Iris pigment epithelial cell (primary cell): ENCODE measurements at regions not wholly inside any gene's neighbourhood (a gene's known extent, or its start where the extent isn't known, plus 50 kb on each side); places are given as distances from the start of the nearest gene placed in this dataset.

Experiments used
- DNase-seq: peaks from one replicate; pipeline ENCODE4 v3.0.0-alpha.2; 2011; ENCODE audit warnings: low read depth

DNA sequence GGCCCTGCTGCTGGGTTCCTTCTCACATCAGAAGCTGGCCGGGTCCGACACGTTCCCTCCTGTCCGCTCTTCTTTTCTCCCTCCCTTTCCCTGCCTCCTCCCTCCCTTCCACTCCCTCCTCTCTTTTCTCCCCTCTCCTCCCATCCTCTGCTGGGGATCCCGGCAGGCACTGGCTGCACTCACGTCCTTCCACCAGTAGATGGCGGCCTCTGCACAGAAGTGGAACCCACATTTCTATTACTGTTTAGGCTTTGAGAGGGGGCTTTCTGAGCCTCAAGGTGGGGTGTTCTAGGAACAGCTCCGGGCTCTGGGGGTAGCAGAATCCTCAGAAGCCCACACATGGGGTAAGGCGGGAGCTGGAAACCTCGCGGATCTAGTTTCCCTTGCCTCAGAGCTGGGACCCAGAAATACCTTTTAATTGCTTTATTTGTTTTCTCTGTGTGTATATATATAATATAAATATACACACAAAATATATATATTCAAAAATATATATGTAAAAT is 294.2 kb downstream of the ZNF536 start:
- peak; percentile 21 for DNase-seq

DNA sequence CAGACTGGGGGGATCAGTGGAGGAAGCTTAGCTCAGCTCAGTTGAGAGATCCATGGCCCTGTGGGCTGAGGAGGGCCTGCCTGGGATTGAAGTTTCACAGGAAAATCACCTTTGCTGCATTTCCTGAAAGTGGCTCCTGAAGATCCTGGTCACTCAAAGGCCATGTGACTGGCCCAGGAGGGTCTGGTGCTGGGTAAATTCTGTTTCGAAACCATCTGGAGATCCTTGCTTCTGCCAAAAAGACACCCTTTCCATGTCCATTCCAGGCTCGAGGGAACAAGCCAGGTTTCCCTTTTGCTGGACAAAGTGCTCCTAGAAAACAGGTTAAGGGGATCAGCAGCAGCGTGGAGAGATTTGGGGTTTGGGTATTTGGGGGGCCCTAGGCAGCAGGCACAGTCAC is 293.3 kb downstream of the ZNF536 start:
- DNase-seq: no peak

DNA sequence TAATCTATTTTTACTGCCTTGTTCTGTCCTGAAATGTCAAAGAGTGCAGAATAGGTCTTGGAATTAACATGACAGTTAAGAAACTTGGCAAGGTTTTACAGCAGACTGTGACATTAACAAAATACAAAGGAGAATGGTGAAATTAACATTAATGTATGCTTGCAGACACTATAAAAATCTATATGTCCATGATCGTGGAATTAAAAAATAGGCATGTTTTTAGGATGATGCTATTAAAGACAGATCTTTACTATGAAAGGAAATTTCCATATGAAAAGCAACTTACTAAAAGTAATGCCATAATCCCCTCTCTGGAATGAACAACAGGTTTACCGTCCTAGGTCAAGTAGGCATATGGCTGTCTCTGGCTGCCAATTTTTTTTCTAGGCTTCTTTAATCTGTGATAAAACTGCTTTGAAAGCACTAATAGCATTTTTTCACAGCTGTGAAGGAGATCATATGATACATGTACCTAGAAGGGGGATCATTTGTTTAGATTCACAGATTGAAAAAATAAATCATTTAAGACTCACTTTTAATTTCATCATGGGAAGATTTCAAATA is 291.5 kb downstream of the ZNF536 start:
- no peak for DNase-seq

DNA sequence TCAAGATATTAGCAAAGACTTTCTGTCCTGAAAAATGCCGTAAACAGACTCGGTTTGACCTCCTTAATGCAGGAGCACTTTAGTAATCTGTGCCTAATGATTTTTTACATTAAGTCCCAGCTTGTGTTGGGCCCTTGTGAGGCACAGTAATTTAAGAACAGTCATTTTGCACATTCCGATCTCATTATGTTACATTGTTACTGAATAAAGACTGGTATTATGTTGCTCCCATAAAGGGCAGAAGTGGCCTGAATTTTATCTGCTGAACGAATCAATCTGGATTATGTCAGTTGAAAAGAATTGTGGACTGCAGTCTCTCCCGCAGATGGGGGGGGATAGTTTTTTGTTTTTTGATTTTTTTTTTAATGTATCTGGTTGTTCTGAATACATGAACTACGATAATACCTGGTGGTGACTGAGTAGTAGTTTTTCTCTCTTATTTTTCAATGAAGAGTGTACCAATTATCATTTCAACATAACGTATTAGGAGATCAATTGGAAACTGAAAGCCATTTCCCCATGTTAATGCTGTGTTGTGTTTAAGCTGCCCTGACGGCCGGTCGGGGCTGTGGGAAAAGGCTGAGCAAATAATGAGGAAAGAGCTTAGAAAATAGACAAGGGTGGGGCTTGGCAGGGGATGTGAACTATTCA is 290.2 kb downstream of the ZNF536 start:
- peak; percentile 10 for DNase-seq

DNA sequence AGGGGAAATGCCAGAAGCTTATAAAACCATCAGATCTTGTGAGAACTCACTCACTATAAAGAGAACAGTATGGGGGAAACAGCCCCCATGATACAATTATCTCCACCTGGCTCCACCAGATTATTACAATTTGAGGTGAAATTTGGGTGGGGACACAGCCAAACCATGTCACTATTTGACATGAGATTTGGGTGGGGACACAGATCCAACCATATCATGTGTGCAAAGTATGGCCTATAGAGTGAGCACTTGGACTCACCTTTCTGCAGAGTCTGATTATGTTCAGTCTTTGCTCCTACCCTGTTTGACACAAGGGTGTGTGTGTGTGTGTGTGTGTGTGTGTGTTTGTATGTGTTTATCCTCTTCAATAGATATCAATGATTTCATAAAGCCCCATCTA is 287.5 kb downstream of the ZNF536 start:
- no peak for DNase-seq

DNA sequence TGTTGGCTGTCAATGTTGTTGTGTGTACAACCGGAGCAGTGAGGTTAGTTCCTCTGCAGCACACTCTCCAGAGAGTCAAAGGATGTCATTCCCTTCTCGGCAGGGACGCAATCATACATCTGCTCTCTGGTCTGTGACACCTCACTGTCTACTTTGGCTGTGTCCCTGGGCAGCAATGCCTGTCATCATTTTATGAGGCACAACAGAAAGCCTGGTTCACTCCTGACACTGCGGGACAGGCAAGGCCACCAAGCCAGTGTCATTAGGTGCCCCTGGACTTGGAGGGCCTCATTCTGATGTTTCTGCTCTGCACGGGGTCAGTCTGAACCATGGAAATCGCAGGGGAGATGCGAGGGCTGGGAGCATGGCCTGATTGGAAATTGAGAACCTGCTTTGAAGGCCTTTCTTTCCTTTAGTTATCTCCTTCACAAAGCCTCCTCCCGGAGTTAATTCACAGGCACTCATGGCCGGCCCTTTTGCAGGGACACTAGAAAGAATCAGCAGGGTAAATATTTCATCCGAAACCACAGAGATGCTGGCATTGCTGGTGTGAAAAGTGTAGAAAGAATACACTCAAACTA is 284.4 kb downstream of the ZNF536 start:
- DNase-seq: no peak

DNA sequence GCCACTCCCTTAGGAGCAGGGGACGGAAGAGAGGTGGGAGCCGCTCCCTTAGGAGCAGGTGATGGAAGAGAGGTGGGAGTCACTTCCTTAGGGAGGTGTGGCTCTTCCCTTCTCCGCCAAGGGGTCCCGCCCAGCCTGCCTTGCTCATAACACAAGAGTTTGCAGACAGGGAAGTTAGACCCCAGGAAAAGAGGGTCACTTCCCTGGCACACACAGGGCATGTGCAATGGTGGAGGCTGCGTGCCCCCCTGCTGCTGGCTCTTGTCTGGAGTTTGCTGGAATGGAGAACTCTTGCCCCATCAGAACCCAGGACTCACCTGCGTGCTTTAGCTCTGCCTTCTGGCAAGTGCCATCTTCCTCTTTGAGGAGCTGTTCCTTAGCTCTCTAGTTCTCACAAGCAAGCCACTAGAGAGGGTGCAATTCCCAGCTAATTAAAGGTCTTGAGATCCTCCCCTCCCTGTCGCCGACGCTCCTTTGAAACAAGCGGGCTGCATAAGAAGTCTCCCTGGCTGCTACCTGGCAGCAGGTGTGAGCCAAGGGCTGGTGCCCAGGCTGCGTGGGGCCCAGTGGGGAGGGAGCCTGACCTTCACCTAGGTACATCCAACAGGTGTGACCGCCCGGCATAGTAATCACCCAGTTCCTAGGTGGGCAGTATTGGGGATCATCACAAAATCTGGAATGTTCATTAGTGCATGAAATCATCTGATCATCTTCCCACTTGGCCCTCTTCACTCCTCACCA is 281.6 kb downstream of the ZNF536 start:
- DNase-seq: no peak

DNA sequence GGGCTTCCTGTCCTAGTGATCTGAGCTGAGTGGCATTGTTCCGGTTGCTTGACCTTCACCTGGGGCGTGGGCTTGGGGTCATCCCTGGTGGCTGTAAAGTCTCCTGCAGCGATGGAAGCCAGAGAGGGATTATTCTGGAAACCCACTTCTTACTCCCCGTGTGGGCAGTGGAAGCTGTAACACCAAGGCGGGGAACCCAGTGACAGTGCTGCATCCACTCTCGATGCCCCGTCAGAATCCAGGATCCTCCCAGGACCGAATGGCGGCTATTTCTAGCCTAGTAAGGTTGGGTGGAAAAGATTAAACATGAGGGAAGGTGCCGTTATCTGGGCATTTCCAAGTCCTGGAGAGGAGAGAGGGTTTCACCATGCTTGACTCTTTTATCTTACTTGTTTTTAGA is 280.6 kb downstream of the ZNF536 start:
- no peak for DNase-seq

DNA sequence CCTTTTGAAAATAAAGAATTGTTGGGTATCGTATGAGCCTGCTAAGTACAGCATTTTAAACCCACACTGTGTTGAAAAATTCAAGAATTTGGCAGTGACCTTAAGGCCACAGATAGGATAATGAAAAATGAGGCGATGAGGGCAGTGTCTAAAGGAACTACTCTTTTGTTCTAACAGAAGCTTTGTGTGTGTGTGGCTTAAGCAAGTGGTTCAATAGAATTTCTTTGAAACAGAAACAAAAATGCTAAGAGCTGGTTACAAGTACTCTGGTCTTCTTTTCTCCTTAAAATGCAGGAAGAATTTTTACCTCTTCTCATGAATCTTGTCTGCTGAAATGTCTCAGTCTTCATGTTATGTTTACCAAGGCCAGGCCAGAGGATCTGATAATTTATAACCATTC is 279.5 kb downstream of the ZNF536 start:
- DNase-seq: no peak

DNA sequence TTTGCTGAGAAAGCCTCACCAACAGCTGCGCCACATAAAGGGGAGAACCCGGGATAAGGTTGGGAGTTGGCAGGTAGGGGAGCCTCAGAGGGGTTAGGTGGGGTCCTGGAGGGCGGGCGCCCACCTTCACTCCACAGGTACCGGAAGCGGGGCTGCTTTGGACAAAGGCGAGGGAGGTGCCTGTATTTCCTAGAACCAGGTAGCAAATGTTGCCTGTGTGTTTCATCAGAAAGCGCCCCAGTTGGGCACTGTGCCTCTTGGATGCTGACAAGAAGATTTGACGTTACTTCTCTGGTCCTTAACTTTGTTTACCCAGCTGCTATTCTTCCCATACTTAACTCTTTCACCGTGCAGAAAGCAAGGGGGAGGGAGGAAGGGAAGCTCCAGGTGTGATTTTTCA is 278.9 kb downstream of the ZNF536 start:
- no peak for DNase-seq

DNA sequence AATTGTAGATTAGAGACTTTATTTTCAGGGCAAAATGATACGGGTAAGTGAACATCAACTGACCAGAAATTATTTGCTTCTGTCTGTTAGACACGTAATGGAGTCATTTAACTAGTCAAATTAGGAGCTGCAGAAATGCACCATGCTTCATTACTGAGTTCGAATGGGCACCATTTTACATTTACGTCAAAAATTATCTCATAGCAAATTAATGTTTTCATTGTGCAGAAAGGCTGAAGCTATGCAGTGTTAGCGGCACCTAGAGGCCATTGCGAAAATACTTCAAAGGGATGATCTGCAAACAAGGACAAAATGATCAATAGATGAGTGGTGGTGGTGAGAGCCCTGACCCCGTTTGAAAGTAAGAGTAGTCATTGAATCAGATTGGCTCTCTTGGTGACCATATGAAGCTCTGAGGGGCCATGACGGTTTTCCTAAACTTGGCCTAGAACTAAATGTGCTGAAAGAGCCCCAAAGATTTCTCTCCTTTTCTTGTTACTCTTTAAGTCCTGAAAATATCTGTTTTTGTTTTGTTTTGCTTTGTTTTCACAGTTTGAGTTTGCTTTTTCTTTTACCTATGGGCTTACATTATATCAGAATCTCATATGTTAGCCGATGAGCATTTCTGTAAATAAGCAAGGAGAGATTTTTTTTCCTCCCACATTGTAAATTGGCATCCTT is 277.9 kb downstream of the ZNF536 start:
- DNase-seq: peak; percentile 55

DNA sequence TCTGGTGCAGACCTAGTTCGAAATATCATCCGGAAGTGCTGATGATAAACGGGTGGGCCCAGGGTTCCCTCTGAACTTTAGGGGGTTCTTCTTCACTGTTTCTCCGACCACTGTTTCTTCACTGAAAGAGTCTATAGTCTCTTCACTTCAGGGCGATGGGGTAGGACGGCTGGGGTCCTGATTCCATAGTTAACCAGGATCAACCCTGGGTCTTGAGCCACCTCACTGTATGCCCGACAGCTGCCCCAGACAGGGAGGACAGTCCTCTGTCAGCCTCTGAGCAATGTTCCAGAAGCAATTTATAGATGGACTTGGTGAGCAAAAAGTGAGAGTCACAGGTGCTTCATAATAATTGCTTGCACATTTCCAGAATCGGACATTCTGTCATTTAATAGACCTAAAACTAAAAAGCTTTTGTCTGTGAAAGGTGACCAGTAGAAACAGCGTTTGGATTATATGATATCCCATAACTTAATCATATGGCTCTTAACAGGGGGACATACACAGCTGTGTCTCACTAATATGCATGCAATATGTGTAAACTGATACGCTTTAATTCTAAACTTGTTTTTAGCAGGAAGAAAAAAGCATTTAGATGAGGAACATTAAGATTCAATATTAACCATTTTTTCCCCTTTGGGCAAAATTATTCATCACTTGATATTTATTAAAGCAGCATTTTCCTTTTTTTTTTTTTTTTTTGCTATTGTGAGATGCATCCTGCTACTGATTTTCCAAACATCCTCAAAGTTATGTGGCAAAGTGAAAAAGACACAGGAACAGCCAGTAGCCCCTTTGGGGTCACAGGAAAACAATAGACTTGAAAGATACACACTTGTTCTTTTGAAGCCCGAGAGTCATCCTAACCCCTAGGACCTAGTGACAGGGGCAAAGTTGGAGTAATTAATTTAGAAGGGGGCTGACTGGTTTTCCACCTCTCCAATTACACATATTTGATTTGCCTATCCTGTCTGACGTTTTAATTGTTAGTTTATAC is 277.0 kb downstream of the ZNF536 start:
- DNase-seq: no peak

DNA sequence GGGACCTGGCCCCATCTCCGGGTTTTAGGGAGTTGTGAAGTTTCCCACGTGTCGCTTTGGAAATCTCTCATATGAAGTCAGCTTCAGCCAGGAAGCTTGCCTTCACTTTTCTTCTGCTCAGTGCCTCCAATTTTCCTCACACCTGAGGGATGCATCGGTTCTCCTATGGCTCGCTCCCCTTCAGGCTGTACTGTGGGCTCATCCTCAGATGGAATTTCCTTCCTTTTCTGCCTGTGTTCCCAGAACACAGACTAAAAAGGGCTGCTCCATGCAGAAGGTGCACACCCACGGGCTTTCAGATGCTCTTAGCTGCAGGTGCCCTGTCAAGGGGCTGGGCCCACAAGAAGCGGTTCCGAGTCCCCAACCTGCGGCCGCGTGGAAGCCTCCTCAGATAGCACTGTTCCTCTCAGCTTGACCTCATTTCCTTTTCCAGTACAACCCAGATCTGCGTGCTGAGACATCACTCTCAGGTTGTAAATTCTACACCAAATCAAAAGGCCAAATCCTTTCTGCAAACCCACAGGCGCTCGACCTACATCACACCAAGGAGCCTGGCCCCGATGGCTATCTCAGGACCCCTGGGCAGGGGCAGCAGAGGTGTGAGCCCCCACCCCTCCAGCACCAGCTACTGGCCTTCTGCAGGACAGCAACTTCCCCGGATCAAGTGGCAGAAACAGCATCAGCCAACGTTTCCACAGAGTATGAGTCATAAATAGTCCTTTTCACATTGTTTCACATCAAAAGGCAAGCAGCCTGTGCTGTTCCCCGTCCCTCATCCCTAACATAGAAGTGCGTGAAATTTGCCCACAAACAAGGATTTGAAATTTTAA is 275.9 kb downstream of the ZNF536 start:
- DNase-seq: peak; percentile 25

DNA sequence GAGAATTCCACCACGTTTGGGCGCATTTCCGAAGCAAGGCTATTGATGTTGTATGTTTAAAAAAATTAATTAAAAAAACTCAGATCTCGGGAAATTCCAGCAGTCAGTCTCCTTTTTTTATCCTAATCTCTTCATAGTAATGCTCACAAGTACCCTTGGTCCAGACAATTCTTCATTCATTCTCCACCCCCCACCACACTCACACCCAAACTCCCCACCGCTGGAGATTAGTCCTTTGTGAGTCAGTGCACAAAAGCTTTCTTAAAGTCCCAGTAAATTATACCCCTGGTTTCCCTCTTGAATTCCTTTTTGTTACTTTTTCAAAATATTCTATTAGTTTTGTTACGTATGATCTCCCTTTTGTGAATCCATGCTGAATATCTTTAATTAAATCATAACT is 274.6 kb downstream of the ZNF536 start:
- no peak for DNase-seq

DNA sequence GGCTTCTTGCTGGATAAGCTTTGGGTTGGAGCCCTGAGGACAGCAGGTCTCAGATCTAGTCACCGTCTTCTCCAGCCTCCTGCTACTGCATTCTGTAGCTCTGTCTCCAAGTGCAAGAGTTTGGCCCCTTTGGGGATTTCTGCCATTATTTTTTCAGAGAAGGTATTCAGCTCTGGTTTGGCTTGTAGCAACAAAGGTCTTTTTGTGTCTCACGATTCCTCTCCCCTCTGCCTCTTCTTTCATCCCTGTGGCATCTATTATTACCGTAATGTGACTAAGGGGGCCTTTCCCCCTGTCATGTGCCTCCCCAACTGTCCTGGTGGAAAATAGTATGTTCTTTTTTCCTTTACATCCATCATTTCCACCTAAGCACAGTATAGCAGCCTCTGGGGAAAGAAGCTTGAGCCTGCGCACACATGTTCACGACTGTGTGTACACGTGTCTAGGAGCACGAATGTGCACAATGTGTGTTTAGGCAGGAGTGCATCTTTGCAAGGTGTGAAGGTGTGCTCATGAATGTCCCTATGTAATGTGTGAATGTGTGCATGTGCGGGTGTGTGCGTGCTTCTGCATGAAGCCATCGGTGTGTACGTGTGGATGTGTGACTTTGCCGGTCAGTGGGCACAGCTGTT is 273.9 kb downstream of the ZNF536 start:
- no peak for DNase-seq

DNA sequence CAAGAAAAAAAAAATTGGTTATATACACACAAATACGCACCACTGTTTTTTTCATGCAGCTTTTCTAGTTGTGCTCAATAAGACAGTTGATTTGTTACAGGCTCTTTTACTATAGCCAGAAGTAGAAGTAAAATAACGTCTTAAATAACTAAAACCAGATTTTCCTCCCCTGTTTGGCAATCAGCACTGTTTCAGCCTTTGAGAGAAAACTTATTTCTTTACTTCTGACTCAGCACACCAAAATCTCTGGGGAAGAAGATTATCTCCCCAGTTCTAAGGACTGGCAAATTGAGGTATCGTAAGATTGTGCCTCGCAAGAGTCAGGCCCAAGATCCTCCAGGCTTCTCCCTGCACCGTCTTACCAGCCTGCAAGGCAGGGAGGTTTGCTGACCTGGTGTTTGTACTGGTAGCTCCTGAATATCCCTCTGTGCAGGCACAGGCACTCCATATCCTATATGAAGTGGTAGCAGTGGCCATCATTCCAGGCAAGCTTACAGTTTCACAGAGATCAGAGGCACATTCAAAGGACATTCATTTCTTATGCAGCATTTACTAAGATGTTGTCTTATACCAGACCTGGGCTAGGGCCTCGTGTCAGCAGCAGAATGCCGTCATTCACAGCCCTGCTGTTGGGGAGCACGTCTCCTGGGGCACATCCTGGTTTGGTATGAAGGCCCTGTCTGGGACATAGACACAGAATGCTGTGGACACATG is 268.2 kb downstream of the ZNF536 start:
- DNase-seq: no peak

DNA sequence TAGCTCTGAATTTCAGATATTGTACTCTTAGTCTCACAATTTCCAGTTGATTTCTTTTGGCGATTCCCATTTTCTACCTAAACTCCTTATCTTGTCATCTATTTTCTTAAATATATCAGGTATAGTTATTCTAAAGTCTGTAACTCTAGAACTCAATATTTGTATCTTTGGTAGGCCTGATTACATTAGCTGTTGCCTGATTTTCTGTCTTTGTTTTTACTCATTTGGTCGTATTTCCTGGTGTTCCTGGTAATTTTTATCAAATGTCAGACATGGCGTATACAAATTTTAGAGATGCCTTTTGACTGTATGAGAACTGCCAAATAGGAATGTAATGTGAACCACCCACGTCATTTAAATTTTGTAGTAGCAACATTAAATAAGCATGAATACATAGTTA is 266.7 kb downstream of the ZNF536 start:
- DNase-seq: no peak

DNA sequence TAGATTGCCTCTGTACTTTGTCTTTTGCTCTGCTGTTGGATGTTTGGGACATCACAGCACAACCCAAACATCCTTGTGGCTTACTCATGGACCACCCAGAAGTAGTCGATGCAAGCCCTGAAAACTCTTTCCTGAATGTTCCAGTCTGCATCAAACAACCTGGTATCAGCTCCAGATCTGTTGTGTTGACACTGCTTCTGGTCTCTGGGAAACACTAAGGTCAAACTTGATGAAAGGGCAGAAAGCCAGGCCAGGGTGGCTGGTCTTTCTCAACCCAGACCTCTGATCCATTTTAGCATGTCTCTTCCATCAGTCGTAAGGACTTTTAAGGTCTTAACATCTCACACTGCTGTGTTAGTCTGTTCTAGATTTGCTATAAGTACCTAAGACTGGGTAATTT is 265.7 kb downstream of the ZNF536 start:
- no peak for DNase-seq
